Upper lobe of left lung (tissue), 6 donors: ENCODE measurements at regions not wholly inside any gene's neighbourhood (a gene's known extent, or its start where the extent isn't known, plus 50 kb on each side); places are given as distances from the start of the nearest gene placed in this dataset.

Experiments
- ATAC-seq, 2 donors: fragments of 200-7000 bp; cut with Tn5 transposase; one replicate each; pipeline ENCODE4 v1.9.1; 2022; ENCODE audit warnings: mild to moderate bottlenecking in 2 of 2, moderate library complexity in 2 of 2; ENCODE audit not compliant: low FRiP score in 2 of 2
- DNase-seq, 2 donors: peaks; one replicate each; pipeline ENCODE4 v3.0.0-alpha.2; 2019 to 2020
- H3K27ac ChIP-seq, 4 donors: fragments of 200-600 bp; sonication (generic); one replicate each; pipeline ENCODE4 v1.5.1; 2016 to 2019
- H3K27me3 ChIP-seq, 4 donors: fragments of 200-600 bp; sonication (generic); one replicate each; pipeline ENCODE4 v1.5.1; 2017 to 2019
- H3K36me3 ChIP-seq, 4 donors: fragments of 200-600 bp; sonication (generic); one replicate each; pipeline ENCODE4 v1.5.1; 2016 to 2019
- H3K4me1 ChIP-seq, 4 donors: fragments of 200-600 bp; sonication (generic); one replicate each; pipeline ENCODE4 v1.5.1; 2018 to 2019
- H3K4me3 ChIP-seq, 4 donors: fragments of 200-600 bp; sonication (generic); one replicate each; pipeline ENCODE4 v1.5.1; 2017 to 2019; ENCODE audit warnings: mild to moderate bottlenecking in 2 of 4, moderate library complexity in 1 of 4
- H3K9me3 ChIP-seq, 4 donors: fragments of 200-600 bp; sonication (generic); one replicate each; pipeline ENCODE4 v1.5.1; 2018 to 2019
- EP300 ChIP-seq, 4 donors: sonication (generic); formaldehyde crosslinking; IDR thresholded peaks; one replicate each; pipeline ENCODE4 v1.5.1; 2017; ENCODE audit warnings: antibody characterized with exemption in 4 of 4, control low read depth in 2 of 4
- POLR2A ChIP-seq, 4 donors: fragments of 450-650 bp; IDR thresholded peaks; one replicate each; pipeline ENCODE4 v1.5.1; 2016 to 2017; ENCODE audit warnings: antibody characterized with exemption in 4 of 4, mild to moderate bottlenecking in 2 of 4
- POLR2AphosphoS5 ChIP-seq, 2 donors: sonication (generic); formaldehyde crosslinking; IDR thresholded peaks; one replicate each; pipeline ENCODE4 v1.5.1; 2017; ENCODE audit warnings: antibody characterized with exemption in 2 of 2
- WGBS, 2 donors: methylation state at CpG; one replicate each; pipeline ENCODE4 v1.1.5; 2017 to 2018; 5-methylcytosine and 5-hydroxymethylcytosine counted together
- TF ChIP-seq, protein P1 (sequence below), 6 experiments: fragments of 450-650 bp in 4 of 6; fragments of 200-600 bp in 2 of 6; sonication (generic) in 2 of 6; IDR thresholded peaks; one replicate each; pipeline ENCODE4 v1.5.1; 2016 to 2019; ENCODE audit warnings: antibody characterized with exemption in 6 of 6
- donor health status: DM: no; HTN: no; CAD: no; lungs with moderate emphysema.
- donor health status: DM: no; HTN: yes; CAD: no; lungs with severe emphysema.

DNA sequence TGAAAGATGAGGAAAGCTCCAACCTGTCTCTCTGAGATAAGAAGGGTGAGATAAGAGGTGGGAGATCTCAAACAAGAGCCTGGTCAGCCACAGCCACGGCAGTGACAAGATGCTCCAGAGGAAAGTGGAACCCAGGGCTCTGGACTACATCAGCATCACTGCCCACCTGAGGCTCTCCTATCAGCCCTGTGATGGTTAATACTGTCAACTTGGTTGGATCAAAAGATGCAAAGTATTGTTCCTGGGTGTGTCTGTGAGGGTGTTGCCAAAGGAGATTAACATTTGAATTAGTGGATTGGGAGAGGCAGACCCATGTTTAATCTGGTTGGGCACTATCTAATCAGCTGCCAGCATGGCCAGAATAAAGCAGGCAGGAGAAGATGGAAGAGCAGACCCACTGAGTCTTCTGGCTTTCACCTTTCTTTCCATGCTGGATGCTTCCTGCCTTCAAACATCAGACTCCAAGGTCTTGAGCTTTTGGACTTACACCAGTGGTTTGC, 476.6 kb upstream of the NBEA start:
- no peak for DNase-seq
- Histone ChIP-seq H3K4me1 (peaks cover 3 to 11% (median 8%) of the 10 kb centered on the region in 4 donors), H3K9me3 (no peaks in the 10 kb centered on the region), H3K27me3 (no peaks in the 10 kb centered on the region), H3K36me3 (no peaks in the 10 kb centered on the region), H3K27ac (no peak overlapping the region), H3K4me3 (no peak overlapping the region)
- TF ChIP-seq EP300 (IDR thresholded peaks at IDR 0.05) (no peak), POLR2AphosphoS5 (IDR thresholded peaks at IDR 0.05) (no peak), POLR2A (IDR thresholded peaks at IDR 0.05) (no peak)
- TF ChIP-seq, protein P1, sequence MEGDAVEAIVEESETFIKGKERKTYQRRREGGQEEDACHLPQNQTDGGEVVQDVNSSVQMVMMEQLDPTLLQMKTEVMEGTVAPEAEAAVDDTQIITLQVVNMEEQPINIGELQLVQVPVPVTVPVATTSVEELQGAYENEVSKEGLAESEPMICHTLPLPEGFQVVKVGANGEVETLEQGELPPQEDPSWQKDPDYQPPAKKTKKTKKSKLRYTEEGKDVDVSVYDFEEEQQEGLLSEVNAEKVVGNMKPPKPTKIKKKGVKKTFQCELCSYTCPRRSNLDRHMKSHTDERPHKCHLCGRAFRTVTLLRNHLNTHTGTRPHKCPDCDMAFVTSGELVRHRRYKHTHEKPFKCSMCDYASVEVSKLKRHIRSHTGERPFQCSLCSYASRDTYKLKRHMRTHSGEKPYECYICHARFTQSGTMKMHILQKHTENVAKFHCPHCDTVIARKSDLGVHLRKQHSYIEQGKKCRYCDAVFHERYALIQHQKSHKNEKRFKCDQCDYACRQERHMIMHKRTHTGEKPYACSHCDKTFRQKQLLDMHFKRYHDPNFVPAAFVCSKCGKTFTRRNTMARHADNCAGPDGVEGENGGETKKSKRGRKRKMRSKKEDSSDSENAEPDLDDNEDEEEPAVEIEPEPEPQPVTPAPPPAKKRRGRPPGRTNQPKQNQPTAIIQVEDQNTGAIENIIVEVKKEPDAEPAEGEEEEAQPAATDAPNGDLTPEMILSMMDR (IDR thresholded peaks at IDR 0.05), result no peak
- 55 to 64% methylated on average over 1 of the region's 1 CpG for WGBS, 2 donors
- ATAC-seq, result no peak

DNA sequence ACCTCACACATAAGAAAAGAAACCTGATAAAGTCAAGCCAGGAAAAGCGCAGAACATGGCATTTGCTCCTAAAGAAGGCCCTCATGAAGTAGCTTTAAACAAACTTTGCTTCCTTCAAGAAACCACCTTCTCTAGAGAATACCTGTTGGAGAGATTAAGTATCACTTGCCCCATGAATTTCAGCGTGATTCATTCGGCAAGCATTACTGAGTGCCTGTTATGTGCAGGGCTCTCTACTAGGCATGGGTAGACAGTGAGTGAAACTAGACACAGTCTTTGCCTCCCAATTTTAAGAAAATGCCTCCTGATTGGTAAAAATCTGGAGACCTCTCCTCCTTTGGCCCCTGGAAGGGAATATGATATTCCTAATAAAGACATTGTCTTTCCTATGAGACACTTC, 475.8 kb upstream of the NBEA start:
- 76 to 93% methylated on average over 3 of the region's 3 CpGs for WGBS, 2 donors
- Histone ChIP-seq H3K4me1 (peaks cover 3 to 11% (median 8%) of the 10 kb centered on the region in 4 donors), H3K27ac (no peak overlapping the region), H3K9me3 (no peaks in the 10 kb centered on the region), H3K36me3 (no peaks in the 10 kb centered on the region), H3K27me3 (no peaks in the 10 kb centered on the region), H3K4me3 (no peak overlapping the region)
- TF ChIP-seq EP300 (IDR thresholded peaks at IDR 0.05) (no peak), POLR2AphosphoS5 (IDR thresholded peaks at IDR 0.05) (no peak), POLR2A (IDR thresholded peaks at IDR 0.05) (no peak)
- TF ChIP-seq, protein P1 (IDR thresholded peaks at IDR 0.05), result no peak
- ATAC-seq, result no peak
- DNase-seq, result no peak

DNA sequence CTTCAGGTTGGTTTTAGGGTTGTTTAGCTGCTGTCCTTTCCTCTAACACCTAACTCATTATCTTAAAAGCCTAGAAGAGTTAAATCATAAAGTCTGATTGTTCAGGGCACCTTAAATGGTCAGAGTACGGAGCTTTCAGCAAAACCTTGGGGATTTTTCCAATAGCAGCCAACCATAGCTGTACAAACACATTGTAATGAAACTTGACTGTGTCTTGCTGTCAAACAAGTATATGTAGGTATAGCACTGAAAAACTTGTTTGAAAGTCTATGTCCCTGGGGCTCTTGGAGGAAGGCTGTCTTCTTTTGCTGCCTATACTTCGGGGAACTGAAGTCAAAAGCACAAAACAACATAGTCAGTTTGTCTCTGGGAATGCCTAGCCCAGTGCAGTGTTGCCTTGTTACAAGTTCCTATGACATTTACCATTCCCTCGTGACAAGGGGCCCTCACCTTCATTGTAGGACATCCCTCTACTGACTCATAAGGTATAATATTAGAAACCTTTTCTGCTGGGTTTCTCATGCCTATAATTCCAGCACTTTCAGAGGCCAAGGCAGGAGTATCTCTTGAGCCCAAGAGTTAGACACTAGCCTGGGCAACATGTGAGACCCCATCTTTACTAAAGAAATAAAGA, 474.5 kb upstream of the NBEA start:
- TF ChIP-seq, protein P1 (IDR thresholded peaks at IDR 0.05), result no peak
- no peak for TF ChIP-seq POLR2AphosphoS5 (IDR thresholded peaks at IDR 0.05)
- TF ChIP-seq EP300 (IDR thresholded peaks at IDR 0.05), result no peak
- TF ChIP-seq POLR2A (IDR thresholded peaks at IDR 0.05), result no peak
- Histone ChIP-seq H3K36me3 (no peaks in the 10 kb centered on the region), H3K9me3 (no peaks in the 10 kb centered on the region), H3K4me3 (no peak overlapping the region), H3K4me1 (peaks cover 3 to 11% (median 8%) of the 10 kb centered on the region in 4 donors), H3K27ac (no peak overlapping the region), H3K27me3 (no peaks in the 10 kb centered on the region)
- WGBS, 2 donors, result 65 to 84% methylated on average over 3 of the region's 3 CpGs
- DNase-seq, result no peak
- no peak for ATAC-seq

DNA sequence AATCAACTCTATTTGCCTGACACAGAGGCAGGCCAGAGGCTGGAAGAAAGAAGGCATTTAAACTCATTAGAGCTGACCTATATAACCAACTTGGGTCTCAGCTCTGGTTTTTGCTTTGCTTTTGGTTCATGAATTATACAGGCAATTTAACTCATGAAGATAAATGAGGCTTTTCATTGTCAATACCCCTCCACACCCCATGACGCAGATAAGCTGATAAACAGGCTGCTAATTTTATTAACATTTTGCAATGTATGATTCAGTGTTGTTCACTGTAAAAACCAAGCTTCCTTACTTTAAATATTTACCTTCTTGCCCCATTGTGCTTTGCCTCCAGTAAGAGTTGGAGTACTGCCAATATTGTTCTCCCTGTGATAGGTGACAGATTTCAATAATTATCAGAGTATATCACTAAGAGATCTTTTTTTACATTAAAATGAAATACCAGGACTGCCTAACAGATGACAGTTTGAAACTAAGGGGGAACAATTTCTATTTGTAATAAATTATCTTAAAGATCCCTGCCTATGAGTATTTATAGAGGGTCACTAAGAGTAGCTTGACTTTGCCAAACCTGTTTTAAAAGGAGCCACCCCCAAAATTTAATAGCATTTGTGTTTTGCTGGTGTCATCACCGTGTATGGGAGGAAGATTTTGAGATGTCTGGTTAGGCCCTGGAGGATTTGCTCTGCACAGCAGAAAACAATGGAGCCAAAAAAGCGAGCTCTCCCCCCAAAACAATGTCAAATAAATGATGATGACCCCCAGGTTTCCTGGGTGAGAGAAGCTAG, 472.7 kb upstream of the NBEA start:
- 62 to 72% methylated on average over 3 of the region's 3 CpGs for WGBS, 2 donors
- no peak for ATAC-seq
- Histone ChIP-seq H3K27ac (no peak overlapping the region), H3K4me3 (no peak overlapping the region), H3K4me1 (peaks cover 3 to 11% (median 8%) of the 10 kb centered on the region in 4 donors), H3K27me3 (no peaks in the 10 kb centered on the region), H3K9me3 (no peaks in the 10 kb centered on the region), H3K36me3 (no peaks in the 10 kb centered on the region)
- TF ChIP-seq, protein P1 (IDR thresholded peaks at IDR 0.05), result no peak
- TF ChIP-seq POLR2A (IDR thresholded peaks at IDR 0.05) (no peak), EP300 (IDR thresholded peaks at IDR 0.05) (no peak), POLR2AphosphoS5 (IDR thresholded peaks at IDR 0.05) (no peak)
- no peak for DNase-seq
